ENCODE measurements at regions not wholly inside any gene's neighbourhood (a gene's known extent, or its start where the extent isn't known, plus 50 kb on each side); places are given as distances from the start of the nearest gene placed in this dataset.
"Not testable (repeated sequence)": the region's sequence is repeated elsewhere in the genome, so short reads cannot be mapped to it uniquely, and the experiment has no call there.

DNA sequence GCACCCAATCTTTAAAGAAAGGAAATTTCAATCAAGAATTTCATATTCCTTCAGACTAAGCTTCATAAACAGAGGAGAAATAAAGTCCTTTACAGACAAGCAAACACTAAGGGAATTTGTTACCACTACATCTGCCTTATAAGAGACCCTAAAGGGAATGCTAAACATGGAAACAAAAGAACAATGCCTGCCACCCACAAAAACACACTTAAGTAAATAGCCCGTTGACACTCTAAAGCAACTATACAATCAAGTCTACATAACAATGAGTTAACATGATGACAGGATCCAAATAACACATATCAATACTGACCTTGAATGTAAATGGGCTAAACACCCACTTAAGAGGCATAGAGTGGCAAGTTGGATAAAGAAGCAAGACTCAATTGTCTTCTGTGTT is 1056.9 kb upstream of the ATXN8OS start:
- ChIA-PET CTCF (no interaction called here), POLR2A (no interaction called here)
- DNase-seq (ENCODE audit: extremely low spot score): no peak
- TF ChIP-seq, protein P1, sequence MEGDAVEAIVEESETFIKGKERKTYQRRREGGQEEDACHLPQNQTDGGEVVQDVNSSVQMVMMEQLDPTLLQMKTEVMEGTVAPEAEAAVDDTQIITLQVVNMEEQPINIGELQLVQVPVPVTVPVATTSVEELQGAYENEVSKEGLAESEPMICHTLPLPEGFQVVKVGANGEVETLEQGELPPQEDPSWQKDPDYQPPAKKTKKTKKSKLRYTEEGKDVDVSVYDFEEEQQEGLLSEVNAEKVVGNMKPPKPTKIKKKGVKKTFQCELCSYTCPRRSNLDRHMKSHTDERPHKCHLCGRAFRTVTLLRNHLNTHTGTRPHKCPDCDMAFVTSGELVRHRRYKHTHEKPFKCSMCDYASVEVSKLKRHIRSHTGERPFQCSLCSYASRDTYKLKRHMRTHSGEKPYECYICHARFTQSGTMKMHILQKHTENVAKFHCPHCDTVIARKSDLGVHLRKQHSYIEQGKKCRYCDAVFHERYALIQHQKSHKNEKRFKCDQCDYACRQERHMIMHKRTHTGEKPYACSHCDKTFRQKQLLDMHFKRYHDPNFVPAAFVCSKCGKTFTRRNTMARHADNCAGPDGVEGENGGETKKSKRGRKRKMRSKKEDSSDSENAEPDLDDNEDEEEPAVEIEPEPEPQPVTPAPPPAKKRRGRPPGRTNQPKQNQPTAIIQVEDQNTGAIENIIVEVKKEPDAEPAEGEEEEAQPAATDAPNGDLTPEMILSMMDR (IDR thresholded peaks at IDR 0.05; ENCODE audit: control extremely low read depth, extremely low read depth, low read depth, missing control alignments): no peak

DNA sequence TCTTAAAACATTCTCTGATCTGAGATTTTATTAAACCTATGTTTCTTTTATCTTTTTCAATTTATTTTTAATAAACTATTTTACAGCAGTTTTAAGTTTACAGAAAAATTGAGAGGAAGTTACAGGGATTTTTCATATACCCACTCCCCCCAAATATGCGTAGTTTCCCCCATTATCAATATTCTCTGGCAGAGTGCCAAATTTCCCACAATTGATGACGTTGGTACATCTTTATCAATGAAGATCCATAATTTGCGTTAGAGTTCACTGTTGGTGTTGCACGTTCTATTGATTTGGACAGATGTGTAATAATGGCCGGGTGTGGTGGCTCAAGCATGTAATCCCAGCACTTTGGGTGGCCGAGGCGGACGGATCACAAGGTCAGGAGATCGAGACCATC is 1063.0 kb upstream of the ATXN8OS start:
- POLR2A ChIA-PET: no interaction called here
- no peak for DNase-seq (ENCODE audit: extremely low spot score)
- TF ChIP-seq, protein P1 (IDR thresholded peaks at IDR 0.05; ENCODE audit: control extremely low read depth, extremely low read depth, low read depth, missing control alignments): no peak
- CTCF ChIA-PET: no interaction called here

DNA sequence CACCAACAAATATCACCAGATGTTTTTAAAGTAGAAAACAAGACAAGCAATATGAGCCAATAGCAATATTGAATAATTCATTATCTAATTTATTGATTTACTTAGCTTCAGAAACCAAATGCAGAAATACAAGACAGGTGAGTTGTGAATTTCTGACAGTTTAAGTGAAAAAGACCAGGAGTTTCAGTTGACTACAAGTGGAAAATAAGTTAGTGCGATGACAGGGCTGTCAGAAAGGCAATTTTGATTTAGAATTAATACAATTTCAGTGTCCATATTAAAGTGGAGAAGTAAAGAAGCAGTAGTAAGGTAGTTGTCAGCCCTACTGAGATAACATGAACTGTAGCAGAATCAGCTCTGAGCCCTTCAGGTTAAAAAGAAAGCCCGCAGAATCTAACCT is 1066.7 kb upstream of the ATXN8OS start:
- TF ChIP-seq, protein P1 (IDR thresholded peaks at IDR 0.05; ENCODE audit: control extremely low read depth, extremely low read depth, low read depth, missing control alignments): no peak
- ChIA-PET CTCF (interaction anchor here (0.9 kb wide), 1 partner anchor 16 kb away, joined by 3 read pairs; no protein-coding TSS in a partner anchor), POLR2A (no interaction called here)
- DNase-seq (ENCODE audit: extremely low spot score): no peak

DNA sequence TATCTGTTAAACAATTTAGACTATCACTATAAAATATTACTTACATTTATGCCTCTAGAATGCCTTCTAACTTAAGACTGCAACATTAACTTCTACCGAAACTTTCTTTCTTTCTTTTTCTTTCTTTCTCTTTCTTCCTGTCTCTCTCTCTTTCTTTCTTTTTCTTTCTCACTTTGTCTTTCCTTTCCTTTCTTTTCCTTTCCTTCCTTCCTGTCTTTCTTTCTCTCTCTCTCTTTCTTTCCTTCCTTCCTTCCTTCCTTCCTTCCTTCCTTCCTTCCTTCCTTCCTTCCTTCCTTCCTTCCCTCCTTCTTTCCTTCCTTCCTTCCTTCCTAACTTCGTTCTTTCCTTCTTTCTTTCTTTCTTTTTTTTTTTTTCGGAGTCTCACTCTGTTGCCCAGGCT is 1071.9 kb upstream of the ATXN8OS start:
- CTCF ChIA-PET: no interaction called here
- POLR2A ChIA-PET: no interaction called here
- TF ChIP-seq, protein P1 (IDR thresholded peaks at IDR 0.05; ENCODE audit: control extremely low read depth, extremely low read depth, low read depth, missing control alignments): no peak

DNA sequence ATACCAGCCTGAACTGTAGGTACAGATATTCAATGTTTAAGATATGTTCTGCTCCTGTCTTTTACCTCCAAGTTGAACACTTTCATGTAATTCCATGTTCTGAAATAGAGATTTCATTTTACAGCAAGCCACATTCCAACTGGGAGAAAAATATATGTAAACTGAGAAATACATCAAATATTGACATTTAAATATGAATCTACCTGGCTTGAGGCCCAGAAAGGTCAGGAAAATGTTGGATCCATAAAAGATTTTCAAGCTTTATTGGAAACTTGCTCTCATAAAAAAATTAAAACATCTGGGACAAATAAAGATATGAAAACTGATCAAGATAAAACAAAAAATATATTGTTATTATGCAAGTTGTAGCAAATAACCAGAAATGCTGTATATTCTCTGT is 1078.7 kb upstream of the ATXN8OS start:
- TF ChIP-seq, protein P1 (IDR thresholded peaks at IDR 0.05; ENCODE audit: control extremely low read depth, extremely low read depth, low read depth, missing control alignments): no peak
- no peak for DNase-seq (ENCODE audit: extremely low spot score)
- CTCF ChIA-PET: no interaction called here
- POLR2A ChIA-PET: no interaction called here

More for the DNA sequence above, 1071.9 kb upstream of the ATXN8OS start:
- no peak for DNase-seq (ENCODE audit: extremely low spot score)

DNA sequence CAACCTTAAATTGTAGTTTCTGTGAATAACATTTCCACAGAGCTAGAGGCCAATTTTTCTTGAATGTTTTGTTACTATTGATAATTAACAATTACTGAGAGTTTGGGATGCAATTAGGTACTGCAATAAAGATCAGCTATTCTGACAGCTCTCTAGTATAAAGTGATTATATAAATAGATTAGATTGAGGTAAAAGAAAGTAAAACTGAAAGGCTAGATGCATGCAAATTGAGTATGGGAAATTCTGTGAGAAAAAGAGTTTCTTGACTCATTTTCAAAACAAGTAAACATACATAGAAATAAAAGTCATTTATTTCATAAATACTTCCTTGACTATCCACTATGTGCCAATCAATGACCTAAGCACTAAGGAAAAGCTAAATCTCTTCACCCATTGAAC is 1087.5 kb upstream of the ATXN8OS start:
- ChIA-PET POLR2A (no interaction called here), CTCF (no interaction called here)
- no peak for DNase-seq (ENCODE audit: extremely low spot score)
- TF ChIP-seq, protein P1 (IDR thresholded peaks at IDR 0.05; ENCODE audit: control extremely low read depth, extremely low read depth, low read depth, missing control alignments): no peak

DNA sequence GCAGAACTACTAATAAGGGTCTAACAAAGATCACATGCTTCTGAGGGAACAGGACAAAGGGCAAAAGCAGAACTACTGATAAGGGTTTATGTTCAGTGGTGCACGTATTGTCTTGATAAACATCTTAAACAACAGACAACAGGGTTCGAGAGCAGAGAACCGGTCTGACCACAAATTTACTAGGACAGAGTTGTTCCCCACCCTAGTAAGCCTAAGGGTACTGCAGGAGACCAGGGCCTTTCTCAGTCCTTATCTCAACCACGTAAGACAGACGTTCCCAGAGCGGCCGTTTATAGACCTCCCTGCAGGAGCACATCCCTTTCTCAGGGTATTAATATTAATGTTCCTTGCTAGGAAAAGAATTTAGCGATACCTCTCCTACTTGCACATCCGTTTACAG is 1089.5 kb upstream of the ATXN8OS start:
- POLR2A ChIA-PET; CTCF ChIA-PET; DNase-seq (ENCODE audit: extremely low spot score): not testable (repeated sequence)

All from GM10248 (cell line).